HEK293 (cell line): ENCODE measurements at regions not wholly inside any gene's neighbourhood (a gene's known extent, or its start where the extent isn't known, plus 50 kb on each side); places are given as distances from the start of the nearest gene placed in this dataset.
A peak's percentile ranks its signal among the peaks of the same experiment; 100 is the strongest.

Experiments
- GFI1B ChIP-seq: fragments of 450-650 bp; formaldehyde crosslinking; IDR thresholded peaks from 2 replicates; pipeline ENCODE4 v1.5.1; 2016; ENCODE audit warnings: missing biosample characterization, missing genetic modification characterization
- KLF1 ChIP-seq: fragments of 450-650 bp; formaldehyde crosslinking; IDR thresholded peaks from 2 replicates; pipeline ENCODE4 v1.5.1; 2016; ENCODE audit warnings: missing biosample characterization, missing genetic modification characterization
- ZNF155 ChIP-seq: fragments of 450-650 bp; formaldehyde crosslinking; IDR thresholded peaks from 2 replicates; pipeline ENCODE4 v1.5.1; 2016; ENCODE audit warnings: missing biosample characterization, missing genetic modification characterization
- ZNF175 ChIP-seq: fragments of 450-650 bp; formaldehyde crosslinking; IDR thresholded peaks from 2 replicates; pipeline ENCODE4 v1.5.1; 2016; ENCODE audit warnings: missing biosample characterization, missing genetic modification characterization
- ZNF184 ChIP-seq: fragments of 450-650 bp; IDR thresholded peaks from 2 replicates; pipeline ENCODE4 v1.5.1; 2018; ENCODE audit warnings: missing biosample characterization, mild to moderate bottlenecking, missing genetic modification characterization
- ZNF214 ChIP-seq: fragments of 450-650 bp; formaldehyde crosslinking; IDR thresholded peaks from 2 replicates; pipeline ENCODE4 v1.5.1; 2017; ENCODE audit warnings: missing biosample characterization, mild to moderate bottlenecking, missing genetic modification characterization, borderline replicate concordance
- ZNF274 ChIP-seq, 2 experiments: fragments of 200-500 bp in 1 of 2; fragments of 450-650 bp in 1 of 2; sonication (Bioruptor generic) in 1 of 2; formaldehyde crosslinking in 1 of 2; IDR thresholded peaks; 2 replicates each; pipeline versions ENCODE4 v1.5.1 to v1.6.1; 2014 to 2016; ENCODE audit warnings: borderline replicate concordance in 1 of 2, inconsistent platforms in 1 of 2, low read length in 1 of 2, missing biosample characterization in 1 of 2, missing genetic modification characterization in 1 of 2
- ZNF302 ChIP-seq: fragments of 450-650 bp; formaldehyde crosslinking; IDR thresholded peaks from 2 replicates; pipeline ENCODE4 v1.5.1; 2016; ENCODE audit warnings: missing biosample characterization, missing genetic modification characterization, low read depth
- ZNF335 ChIP-seq: fragments of 450-650 bp; formaldehyde crosslinking; conservative IDR thresholded peaks from 2 replicates; pipeline ENCODE4 v1.5.1; 2016; ENCODE audit warnings: missing biosample characterization, missing genetic modification characterization
- ZNF366 ChIP-seq: fragments of 450-650 bp; formaldehyde crosslinking; conservative IDR thresholded peaks from 2 replicates; pipeline ENCODE4 v1.5.1; 2016; ENCODE audit warnings: missing biosample characterization, missing genetic modification characterization
- ZNF423 ChIP-seq: fragments of 450-650 bp; formaldehyde crosslinking; IDR thresholded peaks from 2 replicates; pipeline ENCODE4 v1.5.1; 2016; ENCODE audit warnings: missing biosample characterization, missing genetic modification characterization
- ZNF510 ChIP-seq: fragments of 450-650 bp; formaldehyde crosslinking; IDR thresholded peaks from 2 replicates; pipeline ENCODE4 v1.5.1; 2018; ENCODE audit warnings: mild to moderate bottlenecking, missing genetic modification characterization, missing biosample characterization; ENCODE audit not compliant: insufficient replicate concordance
- ZNF560 ChIP-seq: fragments of 450-650 bp; formaldehyde crosslinking; IDR thresholded peaks from 2 replicates; pipeline ENCODE4 v1.5.1; 2017; ENCODE audit warnings: missing biosample characterization, missing genetic modification characterization, borderline replicate concordance
- ZNF585B ChIP-seq: fragments of 450-650 bp; formaldehyde crosslinking; IDR thresholded peaks from 2 replicates; pipeline ENCODE4 v1.5.1; 2016; ENCODE audit warnings: missing biosample characterization, missing genetic modification characterization
- ZNF623 ChIP-seq: fragments of 450-650 bp; formaldehyde crosslinking; IDR thresholded peaks from 2 replicates; pipeline ENCODE4 v1.5.1; 2016; ENCODE audit warnings: missing biosample characterization, missing genetic modification characterization
- ZNF658 ChIP-seq: fragments of 450-650 bp; formaldehyde crosslinking; IDR thresholded peaks from 2 replicates; pipeline ENCODE4; 2016; ENCODE audit warnings: missing biosample characterization, missing genetic modification characterization
- ZNF776 ChIP-seq: fragments of 450-650 bp; formaldehyde crosslinking; IDR thresholded peaks from 2 replicates; pipeline ENCODE4 v1.5.0; 2017; ENCODE audit warnings: missing biosample characterization, missing genetic modification characterization, borderline replicate concordance
- ZNF791 ChIP-seq: fragments of 450-650 bp; formaldehyde crosslinking; IDR thresholded peaks from 2 replicates; pipeline ENCODE4 v1.5.1; 2016; ENCODE audit warnings: missing biosample characterization, missing genetic modification characterization
- TF ChIP-seq, protein P1 (sequence below): fragments of 450-650 bp; formaldehyde crosslinking; IDR thresholded peaks from 2 replicates; pipeline ENCODE4 v1.5.1; 2016; ENCODE audit warnings: missing biosample characterization, missing genetic modification characterization
- TF ChIP-seq, protein P2 (sequence below): fragments of 450-650 bp; formaldehyde crosslinking; optimal IDR thresholded peaks from 2 replicates; pipeline ENCODE3; 2016; ENCODE audit warnings: missing biosample characterization, mild to moderate bottlenecking, missing genetic modification characterization
- TF ChIP-seq, protein P3 (sequence below): fragments of 450-650 bp; formaldehyde crosslinking; IDR thresholded peaks from 2 replicates; pipeline ENCODE4 v1.5.1; 2017; ENCODE audit warnings: missing biosample characterization, missing genetic modification characterization
- TF ChIP-seq, protein P4 (sequence below): fragments of 450-650 bp; formaldehyde crosslinking; IDR thresholded peaks from 2 replicates; pipeline ENCODE4; 2016; ENCODE audit warnings: missing biosample characterization, missing genetic modification characterization
- TF ChIP-seq, protein P5 (sequence below): fragments of 450-650 bp; formaldehyde crosslinking; IDR thresholded peaks from 2 replicates; pipeline ENCODE4 v1.5.1; 2017; ENCODE audit warnings: missing biosample characterization, mild to moderate bottlenecking, missing genetic modification characterization, moderate library complexity
- TF ChIP-seq, protein P6 (sequence below): fragments of 450-650 bp; formaldehyde crosslinking; IDR thresholded peaks from 2 replicates; pipeline ENCODE4 v1.5.1; 2016; ENCODE audit warnings: missing biosample characterization, missing genetic modification characterization

DNA sequence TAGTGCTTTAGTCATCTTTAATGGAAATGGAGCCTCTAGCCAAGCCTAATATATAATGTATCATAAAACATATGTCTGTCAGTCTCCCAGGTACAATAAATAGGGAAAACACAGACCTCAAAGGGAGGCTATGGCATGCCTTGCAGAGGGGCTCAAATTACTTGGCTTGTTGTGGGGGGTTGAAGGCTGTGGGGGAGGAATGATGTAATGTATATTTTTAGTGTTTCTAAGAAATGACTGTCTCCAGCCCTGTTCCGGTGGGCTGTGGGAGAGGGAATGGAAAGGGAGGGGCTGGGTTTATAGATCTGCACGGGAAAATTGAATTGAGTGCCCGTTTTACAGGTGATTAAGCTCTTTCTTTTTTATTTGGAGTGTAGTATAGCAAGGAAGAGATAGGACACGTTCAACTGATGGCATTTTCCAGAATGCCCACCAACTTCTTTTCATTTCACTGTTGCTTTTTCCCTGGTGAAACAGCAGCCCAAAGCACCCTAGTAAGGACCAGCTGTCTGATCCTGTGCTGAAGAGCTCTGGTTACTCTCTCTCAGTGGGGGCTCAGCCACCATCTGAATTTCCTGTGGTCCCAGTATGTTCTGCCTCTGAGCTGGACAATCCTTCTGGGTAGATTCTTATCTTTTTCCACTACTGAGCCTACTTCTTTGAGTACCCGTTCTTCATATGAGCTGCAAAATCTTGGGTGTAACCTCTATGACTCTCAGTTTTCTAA is 220.7 kb upstream of the CASK start (continued):
- no peak for TF ChIP-seq ZNF776 (tag by site-specific recombination)
- TF ChIP-seq, protein P1, sequence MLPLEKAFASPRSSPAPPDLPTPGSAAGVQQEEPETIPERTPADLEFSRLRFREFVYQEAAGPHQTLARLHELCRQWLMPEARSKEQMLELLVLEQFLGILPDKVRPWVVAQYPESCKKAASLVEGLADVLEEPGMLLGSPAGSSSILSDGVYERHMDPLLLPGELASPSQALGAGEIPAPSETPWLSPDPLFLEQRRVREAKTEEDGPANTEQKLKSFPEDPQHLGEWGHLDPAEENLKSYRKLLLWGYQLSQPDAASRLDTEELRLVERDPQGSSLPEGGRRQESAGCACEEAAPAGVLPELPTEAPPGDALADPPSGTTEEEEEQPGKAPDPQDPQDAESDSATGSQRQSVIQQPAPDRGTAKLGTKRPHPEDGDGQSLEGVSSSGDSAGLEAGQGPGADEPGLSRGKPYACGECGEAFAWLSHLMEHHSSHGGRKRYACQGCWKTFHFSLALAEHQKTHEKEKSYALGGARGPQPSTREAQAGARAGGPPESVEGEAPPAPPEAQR (tag by site-specific recombination) = no peak
- no peak for TF ChIP-seq KLF1 (tag by site-specific recombination)
- TF ChIP-seq ZNF585B (tag by site-specific recombination) = no peak
- no peak for TF ChIP-seq ZNF560 (tag by site-specific recombination)
- no peak for TF ChIP-seq ZNF184 (tag by site-specific recombination)
- TF ChIP-seq, protein P2, sequence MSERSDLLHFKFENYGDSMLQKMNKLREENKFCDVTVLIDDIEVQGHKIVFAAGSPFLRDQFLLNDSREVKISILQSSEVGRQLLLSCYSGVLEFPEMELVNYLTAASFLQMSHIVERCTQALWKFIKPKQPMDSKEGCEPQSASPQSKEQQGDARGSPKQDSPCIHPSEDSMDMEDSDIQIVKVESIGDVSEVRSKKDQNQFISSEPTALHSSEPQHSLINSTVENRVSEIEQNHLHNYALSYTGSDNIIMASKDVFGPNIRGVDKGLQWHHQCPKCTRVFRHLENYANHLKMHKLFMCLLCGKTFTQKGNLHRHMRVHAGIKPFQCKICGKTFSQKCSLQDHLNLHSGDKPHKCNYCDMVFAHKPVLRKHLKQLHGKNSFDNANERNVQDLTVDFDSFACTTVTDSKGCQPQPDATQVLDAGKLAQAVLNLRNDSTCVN (tag by site-specific recombination) = no peak
- TF ChIP-seq, protein P3, sequence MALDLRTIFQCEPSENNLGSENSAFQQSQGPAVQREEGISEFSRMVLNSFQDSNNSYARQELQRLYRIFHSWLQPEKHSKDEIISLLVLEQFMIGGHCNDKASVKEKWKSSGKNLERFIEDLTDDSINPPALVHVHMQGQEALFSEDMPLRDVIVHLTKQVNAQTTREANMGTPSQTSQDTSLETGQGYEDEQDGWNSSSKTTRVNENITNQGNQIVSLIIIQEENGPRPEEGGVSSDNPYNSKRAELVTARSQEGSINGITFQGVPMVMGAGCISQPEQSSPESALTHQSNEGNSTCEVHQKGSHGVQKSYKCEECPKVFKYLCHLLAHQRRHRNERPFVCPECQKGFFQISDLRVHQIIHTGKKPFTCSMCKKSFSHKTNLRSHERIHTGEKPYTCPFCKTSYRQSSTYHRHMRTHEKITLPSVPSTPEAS = no peak
- no peak for TF ChIP-seq ZNF175 (tag by site-specific recombination)
- TF ChIP-seq ZNF423 (tag by site-specific recombination) = no peak
- no peak for TF ChIP-seq ZNF214 (tag by site-specific recombination)
- TF ChIP-seq ZNF623 (tag by site-specific recombination) = no peak
- TF ChIP-seq GFI1B (tag by site-specific recombination) = no peak
- TF ChIP-seq ZNF302 (tag by site-specific recombination) = no peak
- no peak for TF ChIP-seq ZNF155 (tag by site-specific recombination)
- TF ChIP-seq, protein P4, sequence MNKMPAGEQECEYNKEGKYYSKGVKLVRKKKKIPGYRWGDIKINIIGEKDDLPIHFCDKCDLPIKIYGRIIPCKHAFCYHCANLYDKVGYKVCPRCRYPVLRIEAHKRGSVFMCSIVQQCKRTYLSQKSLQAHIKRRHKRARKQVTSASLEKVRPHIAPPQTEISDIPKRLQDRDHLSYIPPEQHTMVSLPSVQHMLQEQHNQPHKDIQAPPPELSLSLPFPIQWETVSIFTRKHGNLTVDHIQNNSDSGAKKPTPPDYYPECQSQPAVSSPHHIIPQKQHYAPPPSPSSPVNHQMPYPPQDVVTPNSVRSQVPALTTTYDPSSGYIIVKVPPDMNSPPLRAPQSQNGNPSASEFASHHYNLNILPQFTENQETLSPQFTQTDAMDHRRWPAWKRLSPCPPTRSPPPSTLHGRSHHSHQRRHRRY (tag by site-specific recombination) = no peak
- 0 out of 2 replicates have a peak, but pooled peaks have one; percentile 11 for TF ChIP-seq ZNF366 (tag by site-specific recombination)
- TF ChIP-seq ZNF658 (tag by site-specific recombination) = no peak
- TF ChIP-seq ZNF335 (tag by site-specific recombination) = no peak
- no peak for TF ChIP-seq ZNF510 (tag by site-specific recombination)
- TF ChIP-seq, protein P5, sequence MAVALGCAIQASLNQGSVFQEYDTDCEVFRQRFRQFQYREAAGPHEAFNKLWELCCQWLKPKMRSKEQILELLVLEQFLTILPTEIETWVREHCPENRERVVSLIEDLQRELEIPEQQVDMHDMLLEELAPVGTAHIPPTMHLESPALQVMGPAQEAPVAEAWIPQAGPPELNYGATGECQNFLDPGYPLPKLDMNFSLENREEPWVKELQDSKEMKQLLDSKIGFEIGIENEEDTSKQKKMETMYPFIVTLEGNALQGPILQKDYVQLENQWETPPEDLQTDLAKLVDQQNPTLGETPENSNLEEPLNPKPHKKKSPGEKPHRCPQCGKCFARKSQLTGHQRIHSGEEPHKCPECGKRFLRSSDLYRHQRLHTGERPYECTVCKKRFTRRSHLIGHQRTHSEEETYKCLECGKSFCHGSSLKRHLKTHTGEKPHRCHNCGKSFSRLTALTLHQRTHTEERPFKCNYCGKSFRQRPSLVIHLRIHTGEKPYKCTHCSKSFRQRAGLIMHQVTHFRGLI (tag by site-specific recombination) = no peak
- no peak for TF ChIP-seq ZNF274 (IDR thresholded peaks at IDR 0.05; ENCODE audit: low read length)
- no peak for TF ChIP-seq ZNF274 (tag by site-specific recombination; IDR thresholded peaks at IDR 0.05; ENCODE audit: borderline replicate concordance)
- TF ChIP-seq ZNF791 (tag by site-specific recombination) = no peak
- TF ChIP-seq, protein P6, sequence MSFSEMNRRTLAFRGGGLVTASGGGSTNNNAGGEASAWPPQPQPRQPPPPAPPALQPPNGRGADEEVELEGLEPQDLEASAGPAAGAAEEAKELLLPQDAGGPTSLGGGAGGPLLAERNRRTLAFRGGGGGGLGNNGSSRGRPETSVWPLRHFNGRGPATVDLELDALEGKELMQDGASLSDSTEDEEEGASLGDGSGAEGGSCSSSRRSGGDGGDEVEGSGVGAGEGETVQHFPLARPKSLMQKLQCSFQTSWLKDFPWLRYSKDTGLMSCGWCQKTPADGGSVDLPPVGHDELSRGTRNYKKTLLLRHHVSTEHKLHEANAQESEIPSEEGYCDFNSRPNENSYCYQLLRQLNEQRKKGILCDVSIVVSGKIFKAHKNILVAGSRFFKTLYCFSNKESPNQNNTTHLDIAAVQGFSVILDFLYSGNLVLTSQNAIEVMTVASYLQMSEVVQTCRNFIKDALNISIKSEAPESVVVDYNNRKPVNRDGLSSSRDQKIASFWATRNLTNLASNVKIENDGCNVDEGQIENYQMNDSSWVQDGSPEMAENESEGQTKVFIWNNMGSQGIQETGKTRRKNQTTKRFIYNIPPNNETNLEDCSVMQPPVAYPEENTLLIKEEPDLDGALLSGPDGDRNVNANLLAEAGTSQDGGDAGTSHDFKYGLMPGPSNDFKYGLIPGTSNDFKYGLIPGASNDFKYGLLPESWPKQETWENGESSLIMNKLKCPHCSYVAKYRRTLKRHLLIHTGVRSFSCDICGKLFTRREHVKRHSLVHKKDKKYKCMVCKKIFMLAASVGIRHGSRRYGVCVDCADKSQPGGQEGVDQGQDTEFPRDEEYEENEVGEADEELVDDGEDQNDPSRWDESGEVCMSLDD (tag by site-specific recombination) = no peak
